HG02610 (cell line): ENCODE measurements at regions not wholly inside any gene's neighbourhood (a gene's known extent, or its start where the extent isn't known, plus 50 kb on each side); places are given as distances from the start of the nearest gene placed in this dataset.

Experiments used
- ATAC-seq: cut with Tn5 transposase; IDR thresholded peaks from one replicate; pipeline ENCODE4 v1.9.1; 2021; ENCODE audit warnings: mild to moderate bottlenecking, moderate library complexity; ENCODE audit not compliant: unreplicated experiment

GRCh38 chr4:63526251-63526650 lies 883.0 kb downstream of the TECRL start:
- no peak for ATAC-seq

- ATAC-seq = no peak
Measured at GRCh38 chr4:63524764-63525163, 884.5 kb downstream of the TECRL start.

- ATAC-seq = no peak
Measured at GRCh38 chr4:63505714-63506460, 903.4 kb downstream of the TECRL start.

- ATAC-seq = peak; percentile 34
Measured at GRCh38 chr4:63493265-63493664, 916.0 kb downstream of the TECRL start.

GRCh38 chr4:63492515-63492914 lies 916.7 kb downstream of the TECRL start:
- ATAC-seq = peak; percentile 44

GRCh38 chr4:63464393-63464792 lies 944.9 kb downstream of the TECRL start:
- ATAC-seq = no peak

- no peak for ATAC-seq
Measured at GRCh38 chr4:63460075-63460474, 949.2 kb downstream of the TECRL start.

GRCh38 chr4:63459329-63459728 lies 949.9 kb downstream of the TECRL start:
- peak; percentile 93 for ATAC-seq

- ATAC-seq = no peak
Measured at GRCh38 chr4:63458010-63458409, 951.2 kb downstream of the TECRL start.

- no peak for ATAC-seq
Measured at GRCh38 chr4:63440236-63440635, 969.0 kb downstream of the TECRL start.

GRCh38 chr4:63430105-63430504 lies 979.1 kb downstream of the TECRL start:
- no peak for ATAC-seq

GRCh38 chr4:63396269-63396668 lies 1013.0 kb downstream of the TECRL start:
- ATAC-seq = no peak

- ATAC-seq = no peak
Measured at GRCh38 chr4:63393544-63393943, 1015.7 kb downstream of the TECRL start.

GRCh38 chr4:63379750-63380522 lies 1029.3 kb downstream of the TECRL start:
- ATAC-seq = no peak

- ATAC-seq = no peak
Measured at GRCh38 chr4:63371001-63371400, 1038.2 kb downstream of the TECRL start.

- no peak for ATAC-seq
Measured at GRCh38 chr4:63361628-63362027, 1047.6 kb downstream of the TECRL start.

GRCh38 chr4:63361066-63361465 lies 1048.2 kb downstream of the TECRL start:
- no peak for ATAC-seq

- ATAC-seq = no peak
Measured at GRCh38 chr4:63349674-63350025, 1059.6 kb downstream of the TECRL start.

GRCh38 chr4:63348735-63349673 lies 1060.2 kb downstream of the TECRL start:
- ATAC-seq = no peak

- no peak for ATAC-seq
Measured at GRCh38 chr4:63325140-63325539, 1084.1 kb downstream of the TECRL start.

GRCh38 chr4:63316633-63317032 lies 1092.6 kb downstream of the TECRL start:
- ATAC-seq = no peak
